ENCODE measurements at regions not wholly inside any gene's neighbourhood (a gene's known extent, or its start where the extent isn't known, plus 50 kb on each side); places are given as distances from the start of the nearest gene placed in this dataset.

GRCh38 chr12:131397493-131398181, 313.3 kb upstream of the SFSWAP start:
- no peak for TF ChIP-seq POLR2AphosphoS5 (IDR thresholded peaks at IDR 0.05; ENCODE audit: low read depth, low read length)
- no peak for TF ChIP-seq TAF1 (IDR thresholded peaks at IDR 0.05; ENCODE audit: borderline replicate concordance, low read depth, low read length)
- TF ChIP-seq POLR2A (IDR thresholded peaks at IDR 0.05; ENCODE audit: low read depth, low read length): no peak

Data from GM12892 (cell line).